A673 (cell line): ENCODE measurements at regions not wholly inside any gene's neighbourhood (a gene's known extent, or its start where the extent isn't known, plus 50 kb on each side); places are given as distances from the start of the nearest gene placed in this dataset.

ENCODE experiments used
- EZH2 ChIP-seq: fragments of 200-600 bp; sonication (generic); IDR thresholded peaks from 2 replicates; pipeline ENCODE4 v1.6.1; 2017; ENCODE audit warnings: borderline replicate concordance, low read depth, mild to moderate bottlenecking, mixed read lengths, antibody characterized with exemption, low read length; ENCODE audit not compliant: poor library complexity, severe bottlenecking
- TF ChIP-seq, protein P1 (sequence below): fragments of 300-800, 200-600 bp; sonication (generic); conservative IDR thresholded peaks from 2 replicates; pipeline ENCODE4 v1.5.1; 2017; ENCODE audit warnings: low read depth, mild to moderate bottlenecking, antibody characterized with exemption, low read length, moderate library complexity, mixed read lengths

DNA sequence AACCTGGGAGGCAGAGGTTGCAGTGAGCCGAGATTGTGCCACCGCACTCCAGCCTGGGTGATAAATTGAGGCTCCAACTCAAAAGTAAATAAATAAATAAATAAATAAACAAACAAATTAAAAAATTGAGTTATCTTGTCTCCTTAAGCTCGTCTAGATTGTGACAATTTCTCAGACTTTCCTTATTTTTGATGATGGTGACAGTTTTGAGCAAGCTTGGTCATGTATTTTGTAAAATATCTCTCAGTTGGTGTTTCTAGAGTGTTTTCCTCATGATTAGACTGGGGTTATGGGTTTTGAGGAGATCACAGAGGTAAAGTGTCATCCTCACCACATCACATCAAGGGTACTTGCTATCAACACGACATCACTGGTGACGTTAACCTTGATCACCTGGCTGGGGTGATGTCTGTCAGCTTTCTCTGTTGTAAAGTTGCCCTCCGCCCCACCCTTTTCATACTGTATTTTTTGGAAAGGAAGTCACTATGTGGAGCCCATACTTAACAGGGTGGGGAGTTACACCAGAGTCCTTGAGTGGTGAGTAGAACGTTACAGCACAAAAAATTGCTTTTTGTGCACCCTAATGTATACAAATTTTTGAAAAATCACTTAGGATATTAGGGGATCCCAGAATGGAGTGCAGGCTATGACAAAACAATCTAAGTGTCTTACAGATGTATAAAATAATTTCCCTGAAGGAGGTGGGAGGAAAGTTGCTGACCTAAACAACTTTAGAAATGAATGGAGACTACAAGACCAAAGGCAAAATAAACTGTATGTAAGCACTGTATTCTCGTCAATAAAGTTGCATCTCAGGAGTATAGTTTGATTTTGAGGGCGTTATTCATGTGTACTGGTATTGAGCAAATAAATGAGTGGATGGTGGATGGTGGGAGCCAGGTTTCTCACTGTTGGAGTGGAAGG, 116.4 kb upstream of the SGK1 start:
- TF ChIP-seq, protein P1, sequence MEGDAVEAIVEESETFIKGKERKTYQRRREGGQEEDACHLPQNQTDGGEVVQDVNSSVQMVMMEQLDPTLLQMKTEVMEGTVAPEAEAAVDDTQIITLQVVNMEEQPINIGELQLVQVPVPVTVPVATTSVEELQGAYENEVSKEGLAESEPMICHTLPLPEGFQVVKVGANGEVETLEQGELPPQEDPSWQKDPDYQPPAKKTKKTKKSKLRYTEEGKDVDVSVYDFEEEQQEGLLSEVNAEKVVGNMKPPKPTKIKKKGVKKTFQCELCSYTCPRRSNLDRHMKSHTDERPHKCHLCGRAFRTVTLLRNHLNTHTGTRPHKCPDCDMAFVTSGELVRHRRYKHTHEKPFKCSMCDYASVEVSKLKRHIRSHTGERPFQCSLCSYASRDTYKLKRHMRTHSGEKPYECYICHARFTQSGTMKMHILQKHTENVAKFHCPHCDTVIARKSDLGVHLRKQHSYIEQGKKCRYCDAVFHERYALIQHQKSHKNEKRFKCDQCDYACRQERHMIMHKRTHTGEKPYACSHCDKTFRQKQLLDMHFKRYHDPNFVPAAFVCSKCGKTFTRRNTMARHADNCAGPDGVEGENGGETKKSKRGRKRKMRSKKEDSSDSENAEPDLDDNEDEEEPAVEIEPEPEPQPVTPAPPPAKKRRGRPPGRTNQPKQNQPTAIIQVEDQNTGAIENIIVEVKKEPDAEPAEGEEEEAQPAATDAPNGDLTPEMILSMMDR, result no peak
- no peak for TF ChIP-seq EZH2
